A673 (cell line): ENCODE measurements at regions not wholly inside any gene's neighbourhood (a gene's known extent, or its start where the extent isn't known, plus 50 kb on each side); places are given as distances from the start of the nearest gene placed in this dataset.

Source experiments
- BruUV-seq: library from RNA; stranded (reverse); fragments of 400-500 nt; replicated peaks from 2 replicates; lab custom pipeline; 2021; lab: Mats Ljungman, UMichigan
- CTCF ChIA-PET: fragments of 300-600 bp; sonication (Branson Sonifier 250); formaldehyde crosslinking; loops from one replicate; lab custom pipeline; 2022; ENCODE audit warnings: antibody characterized with exemption; lab: Charles Lee
- POLR2A ChIA-PET: fragments of 300-600 bp; sonication (Branson Sonifier 250); formaldehyde crosslinking; loops from one replicate; lab custom pipeline; 2022; ENCODE audit warnings: antibody characterized with exemption; ENCODE audit not compliant: low non-redundant PET; lab: Charles Lee
- DNase-seq: peaks from one replicate; pipeline ENCODE4 v3.0.0-alpha.2; 2015; ENCODE audit warnings: low spot score
- H3K27ac ChIP-seq: fragments of 200-600 bp; sonication (generic); 2 replicates; pipeline ENCODE4 v1.5.1; 2016; ENCODE audit warnings: mixed run types, low read depth, mild to moderate bottlenecking, mixed read lengths, antibody characterized with exemption, low read length; ENCODE audit not compliant: poor library complexity, severe bottlenecking
- H3K27me3 ChIP-seq: fragments of 200-600 bp; sonication (generic); replicated peaks from 2 replicates; pipeline ENCODE4 v1.6.1; 2017; ENCODE audit warnings: mixed run types, low read depth, mild to moderate bottlenecking, mixed read lengths, antibody characterized with exemption, low read length; ENCODE audit not compliant: insufficient read depth, poor library complexity
- H3K36me3 ChIP-seq: fragments of 200-600 bp; sonication (generic); 2 replicates; pipeline ENCODE4 v1.6.1; 2016; ENCODE audit warnings: mixed run types, mild to moderate bottlenecking, mixed read lengths, antibody characterized with exemption, low read length; ENCODE audit not compliant: insufficient read depth, poor library complexity, severe bottlenecking
- H3K4me1 ChIP-seq: fragments of 200-600 bp; sonication (generic); 2 replicates; pipeline ENCODE4 v1.6.1; 2017; ENCODE audit warnings: mixed run types, mild to moderate bottlenecking, mixed read lengths, antibody characterized with exemption, low read length; ENCODE audit not compliant: insufficient read depth, poor library complexity, severe bottlenecking
- H3K4me3 ChIP-seq: fragments of 200-600 bp; sonication (generic); 2 replicates; pipeline ENCODE4 v1.5.1; 2016; ENCODE audit warnings: low read depth, mixed run types, mild to moderate bottlenecking, mixed read lengths, low read length; ENCODE audit not compliant: poor library complexity, severe bottlenecking
- H3K9me3 ChIP-seq: fragments of 200-600 bp; sonication (generic); 2 replicates; pipeline ENCODE4 v1.6.1; 2016; ENCODE audit warnings: mixed run types, low read depth, mild to moderate bottlenecking, mixed read lengths, antibody characterized with exemption, low read length; ENCODE audit not compliant: poor library complexity, severe bottlenecking
- EZH2 ChIP-seq: fragments of 200-600 bp; sonication (generic); IDR thresholded peaks from 2 replicates; pipeline ENCODE4 v1.6.1; 2017; ENCODE audit warnings: borderline replicate concordance, low read depth, mild to moderate bottlenecking, mixed read lengths, antibody characterized with exemption, low read length; ENCODE audit not compliant: poor library complexity, severe bottlenecking
- intact Hi-C: fragments of 100-400 bp; cut with micrococcal nuclease; formaldehyde crosslinking; loops from one replicate; pipeline ENCODE4 v1.10.0; 2022; ENCODE audit not compliant: unreplicated experiment
- TF ChIP-seq, protein P1 (sequence below): fragments of 300-800, 200-600 bp; sonication (generic); conservative IDR thresholded peaks from 2 replicates; pipeline ENCODE4 v1.5.1; 2017; ENCODE audit warnings: low read depth, mild to moderate bottlenecking, antibody characterized with exemption, low read length, moderate library complexity, mixed read lengths

DNA sequence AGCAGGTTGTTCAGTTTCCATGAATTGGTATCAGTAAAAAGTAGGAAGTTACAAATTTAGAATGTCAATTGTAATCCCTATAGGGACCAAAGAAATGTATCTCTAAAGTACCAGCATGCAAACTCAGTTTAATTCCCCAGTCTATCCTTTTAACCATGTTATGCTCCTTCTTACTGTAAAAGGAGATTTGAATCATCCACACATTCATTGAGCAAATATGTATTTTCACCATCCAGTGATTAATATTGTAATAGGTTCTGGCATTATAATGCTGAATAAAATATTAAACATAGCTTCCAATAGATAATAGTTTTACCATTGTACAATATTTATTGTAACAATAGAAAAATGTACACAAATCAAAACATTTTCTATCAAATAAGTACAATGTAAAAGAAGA, 228.2 kb upstream of the SEMA3A start:
- BruUV-seq = no TSS peak
- intact Hi-C loops = no loop called here
- no peak overlapping the region for H3K27ac ChIP-seq
- no peak for TF ChIP-seq EZH2
- TF ChIP-seq, protein P1, sequence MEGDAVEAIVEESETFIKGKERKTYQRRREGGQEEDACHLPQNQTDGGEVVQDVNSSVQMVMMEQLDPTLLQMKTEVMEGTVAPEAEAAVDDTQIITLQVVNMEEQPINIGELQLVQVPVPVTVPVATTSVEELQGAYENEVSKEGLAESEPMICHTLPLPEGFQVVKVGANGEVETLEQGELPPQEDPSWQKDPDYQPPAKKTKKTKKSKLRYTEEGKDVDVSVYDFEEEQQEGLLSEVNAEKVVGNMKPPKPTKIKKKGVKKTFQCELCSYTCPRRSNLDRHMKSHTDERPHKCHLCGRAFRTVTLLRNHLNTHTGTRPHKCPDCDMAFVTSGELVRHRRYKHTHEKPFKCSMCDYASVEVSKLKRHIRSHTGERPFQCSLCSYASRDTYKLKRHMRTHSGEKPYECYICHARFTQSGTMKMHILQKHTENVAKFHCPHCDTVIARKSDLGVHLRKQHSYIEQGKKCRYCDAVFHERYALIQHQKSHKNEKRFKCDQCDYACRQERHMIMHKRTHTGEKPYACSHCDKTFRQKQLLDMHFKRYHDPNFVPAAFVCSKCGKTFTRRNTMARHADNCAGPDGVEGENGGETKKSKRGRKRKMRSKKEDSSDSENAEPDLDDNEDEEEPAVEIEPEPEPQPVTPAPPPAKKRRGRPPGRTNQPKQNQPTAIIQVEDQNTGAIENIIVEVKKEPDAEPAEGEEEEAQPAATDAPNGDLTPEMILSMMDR = no peak
- CTCF ChIA-PET = no interaction called here
- no peaks in the 10 kb centered on the region for H3K36me3 ChIP-seq
- H3K27me3 ChIP-seq = no peaks in the 10 kb centered on the region
- H3K4me1 ChIP-seq = no peaks in the 10 kb centered on the region
- H3K4me3 ChIP-seq = no peak overlapping the region
- POLR2A ChIA-PET = no interaction called here
- H3K9me3 ChIP-seq = no peaks in the 10 kb centered on the region
- DNase-seq = no peak

GRCh38 chr7:84412161-84412969, 217.8 kb upstream of the SEMA3A start:
- Histone ChIP-seq H3K9me3 (no peaks in the 10 kb centered on the region), H3K27ac (no peak overlapping the region), H3K36me3 (no peaks in the 10 kb centered on the region), H3K4me1 (no peaks in the 10 kb centered on the region), H3K4me3 (no peak overlapping the region), H3K27me3 (no peaks in the 10 kb centered on the region)
- BruUV-seq = no TSS peak
- intact Hi-C loops = no loop called here
- ChIA-PET POLR2A (no interaction called here), CTCF (no interaction called here)
- TF ChIP-seq, protein P1 = no peak
- no peak for TF ChIP-seq EZH2
- no peak for DNase-seq

DNA sequence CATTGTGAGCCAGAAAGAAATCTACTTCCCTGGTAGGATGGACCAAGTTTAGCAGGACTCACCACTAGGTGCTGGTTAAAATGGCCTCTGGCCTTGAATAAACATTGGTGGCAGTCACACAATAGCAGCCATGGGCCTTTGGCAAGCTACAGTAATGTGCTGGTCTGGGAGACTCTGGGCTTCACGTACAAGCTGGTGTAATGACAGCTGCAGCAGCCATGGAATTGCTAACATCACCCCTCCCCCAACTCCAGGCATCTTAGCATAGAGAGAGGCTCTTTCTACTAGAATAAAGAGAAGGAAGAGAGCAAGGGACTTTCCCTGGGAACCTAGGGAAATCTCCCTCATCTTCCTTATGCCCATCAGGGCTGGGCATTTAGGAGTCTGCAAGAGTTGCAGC, 205.1 kb upstream of the SEMA3A start:
- Histone ChIP-seq H3K4me3 (no peak overlapping the region), H3K27me3 (no peaks in the 10 kb centered on the region), H3K9me3 (peaks cover 12% of the 10 kb centered on the region), H3K27ac (no peak overlapping the region), H3K36me3 (no peaks in the 10 kb centered on the region), H3K4me1 (no peaks in the 10 kb centered on the region)
- DNase-seq = no peak
- intact Hi-C loops = no loop called here
- TF ChIP-seq, protein P1 = no peak
- no peak for TF ChIP-seq EZH2
- ChIA-PET CTCF (no interaction called here), POLR2A (no interaction called here)
- no TSS peak for BruUV-seq
